ENCODE measurements at regions not wholly inside any gene's neighbourhood (a gene's known extent, or its start where the extent isn't known, plus 50 kb on each side); places are given as distances from the start of the nearest gene placed in this dataset.

DNA sequence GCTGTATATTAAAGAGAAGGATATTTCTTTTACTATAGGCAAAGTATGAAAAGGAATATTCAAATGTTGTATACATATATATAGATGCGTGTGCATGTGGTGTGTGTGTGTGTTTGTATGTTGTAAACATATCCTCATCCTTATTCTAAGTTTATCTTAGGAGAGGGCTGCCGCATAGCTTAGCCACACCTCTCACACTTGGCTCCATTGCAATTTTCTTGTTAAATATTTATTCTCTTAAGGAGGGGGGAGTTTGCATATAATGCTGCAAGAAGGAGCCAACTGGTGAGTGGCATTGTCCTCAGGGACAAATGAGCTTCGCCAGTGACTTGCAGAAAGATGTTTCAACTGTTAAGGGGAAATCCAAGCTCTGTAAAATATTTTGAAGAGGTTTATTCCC lies 360.1 kb upstream of the RND3 start:
- no peak for TF ChIP-seq EGR1 (IDR thresholded peaks at IDR 0.05)
- TF ChIP-seq TAF1 (IDR thresholded peaks at IDR 0.05; ENCODE audit: low read depth) = no peak
- TF ChIP-seq CEBPB (IDR thresholded peaks at IDR 0.05) = no peak
